CD4-positive, alpha-beta T cell treated with Interleukin-21 for 1 hour (primary cell): ENCODE measurements at regions not wholly inside any gene's neighbourhood (a gene's known extent, or its start where the extent isn't known, plus 50 kb on each side); places are given as distances from the start of the nearest gene placed in this dataset.
A peak's percentile ranks its signal among the peaks of the same experiment; 100 is the strongest.
"Not testable (repeated sequence)": the region's sequence is repeated elsewhere in the genome, so short reads cannot be mapped to it uniquely, and the experiment has no call there.

Source experiments
- DNase-seq: peaks from one replicate; pipeline ENCODE4 v3.0.0-alpha.2; 2020

GRCh38 chr4:145295122-145295521 lies 114.7 kb upstream of the OTUD4 start:
- no peak for DNase-seq

- DNase-seq = no peak
Observed at GRCh38 chr4:145293658-145294057, 113.3 kb upstream of the OTUD4 start.

- DNase-seq = no peak
Observed at GRCh38 chr4:145290955-145291354, 110.6 kb upstream of the OTUD4 start.

GRCh38 chr4:145289403-145290076 lies 109.2 kb upstream of the OTUD4 start:
- no peak for DNase-seq

- no peak for DNase-seq
Observed at GRCh38 chr4:145287351-145287750, 107.0 kb upstream of the OTUD4 start.

GRCh38 chr4:145285928-145286327 lies 105.5 kb upstream of the OTUD4 start:
- no peak for DNase-seq

GRCh38 chr4:145283909-145284308 lies 103.5 kb upstream of the OTUD4 start:
- DNase-seq = no peak

- no peak for DNase-seq
Observed at GRCh38 chr4:145281951-145282350, 101.6 kb upstream of the OTUD4 start.

GRCh38 chr4:145281224-145281623 lies 100.8 kb upstream of the OTUD4 start:
- no peak for DNase-seq

GRCh38 chr4:145280541-145280940 lies 100.2 kb upstream of the OTUD4 start:
- no peak for DNase-seq

GRCh38 chr4:145279122-145279960 lies 99.0 kb upstream of the OTUD4 start:
- no peak for DNase-seq

- DNase-seq = no peak
Observed at GRCh38 chr4:145278341-145279121, 98.1 kb upstream of the OTUD4 start.

GRCh38 chr4:145277011-145277410 lies 96.6 kb upstream of the OTUD4 start:
- DNase-seq = no peak

GRCh38 chr4:145276050-145276449 lies 95.7 kb upstream of the OTUD4 start:
- no peak for DNase-seq

GRCh38 chr4:145271194-145271593 lies 90.8 kb upstream of the OTUD4 start:
- DNase-seq = no peak

- no peak for DNase-seq
Observed at GRCh38 chr4:145266881-145267280, 86.5 kb upstream of the OTUD4 start.

GRCh38 chr4:145260091-145260490 lies 79.7 kb upstream of the OTUD4 start:
- DNase-seq = no peak

GRCh38 chr4:145255311-145255710 lies 74.9 kb upstream of the OTUD4 start:
- DNase-seq = not testable (repeated sequence)

GRCh38 chr4:145252190-145252589 lies 71.8 kb upstream of the OTUD4 start:
- DNase-seq = no peak

- DNase-seq = no peak
Observed at GRCh38 chr4:145251391-145251790, 71.0 kb upstream of the OTUD4 start.

- no peak for DNase-seq
Observed at GRCh38 chr4:145248971-145249370, 68.6 kb upstream of the OTUD4 start.

- DNase-seq = no peak
Observed at GRCh38 chr4:145248502-145248901, 68.1 kb upstream of the OTUD4 start.

- DNase-seq = peak; percentile 59
Observed at GRCh38 chr4:145234091-145234706, 53.8 kb upstream of the OTUD4 start.
